NCI-H345 treated with DMSO at 0.1 percent for 48 hours (cell line): ENCODE measurements at regions not wholly inside any gene's neighbourhood (a gene's known extent, or its start where the extent isn't known, plus 50 kb on each side); places are given as distances from the start of the nearest gene placed in this dataset.
A peak's percentile ranks its signal among the peaks of the same experiment; 100 is the strongest.

Experiments used
- DNase-seq: peaks from one replicate; lab custom pipeline; 2025; ENCODE audit not compliant: unreplicated experiment; lab: John Stamatoyannopoulos, UW

GRCh38 chr5:145124806-145125205 is 710.3 kb downstream of the PRELID2 start:
- no peak for DNase-seq

DNA sequence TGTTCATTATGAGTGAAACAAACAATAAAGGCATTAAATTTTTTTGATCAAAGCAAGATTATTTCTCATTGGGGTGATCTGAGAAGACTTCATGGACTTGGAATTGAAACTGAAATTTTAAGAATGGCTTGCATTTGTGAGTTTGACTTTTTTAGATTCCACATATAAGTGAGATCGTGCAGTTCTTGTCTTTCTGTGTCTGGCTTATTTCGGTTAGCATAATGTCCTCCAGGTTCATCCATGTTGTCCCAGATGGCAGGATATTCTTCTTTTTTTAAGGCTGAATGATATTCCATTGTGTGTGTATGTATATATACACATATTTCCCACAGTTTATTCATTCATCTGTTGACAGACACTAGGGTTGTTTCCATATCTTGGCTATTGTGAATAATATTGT is 716.5 kb downstream of the PRELID2 start:
- no peak for DNase-seq

GRCh38 chr5:145118127-145118526 is 717.0 kb downstream of the PRELID2 start:
- DNase-seq = no peak

DNA sequence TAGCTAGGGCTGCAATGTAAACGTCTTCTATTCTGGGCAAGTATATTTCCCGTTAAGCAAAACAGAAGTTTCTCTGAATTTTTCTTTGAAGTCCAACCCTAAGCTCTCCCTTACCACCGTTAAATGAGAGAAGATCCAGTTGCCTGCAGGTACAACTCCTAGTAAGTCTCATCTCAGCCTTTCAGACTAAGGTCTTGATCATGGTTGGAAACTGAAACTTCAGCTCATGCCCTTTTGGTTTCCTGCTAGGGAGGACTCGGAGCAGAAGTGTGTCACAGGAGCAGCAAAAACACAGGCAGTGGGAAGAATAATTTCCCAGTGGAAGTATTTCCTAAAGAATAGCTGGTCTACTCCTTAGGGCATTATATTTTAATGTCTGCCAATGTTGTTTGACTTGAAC is 717.9 kb downstream of the PRELID2 start:
- DNase-seq = no peak

DNA sequence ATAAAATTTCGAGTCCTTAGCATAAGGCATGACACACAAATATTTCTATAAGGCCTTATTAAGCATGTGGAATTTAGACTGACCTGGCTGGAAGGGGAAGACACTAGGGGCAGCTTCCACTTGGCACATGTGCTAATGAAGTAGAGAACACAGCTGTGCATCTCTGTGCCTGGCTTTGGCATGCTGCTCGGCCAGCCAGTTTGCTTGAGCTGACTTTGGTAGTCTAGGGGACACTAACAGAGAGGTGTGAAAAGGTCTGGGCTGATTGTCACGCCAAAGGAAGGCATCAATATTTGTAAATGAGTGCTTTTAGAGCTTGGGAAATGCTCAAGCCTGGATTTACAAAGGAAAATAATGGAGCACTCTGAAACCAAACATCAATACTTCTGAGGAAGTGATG is 723.7 kb downstream of the PRELID2 start:
- DNase-seq = no peak

DNA sequence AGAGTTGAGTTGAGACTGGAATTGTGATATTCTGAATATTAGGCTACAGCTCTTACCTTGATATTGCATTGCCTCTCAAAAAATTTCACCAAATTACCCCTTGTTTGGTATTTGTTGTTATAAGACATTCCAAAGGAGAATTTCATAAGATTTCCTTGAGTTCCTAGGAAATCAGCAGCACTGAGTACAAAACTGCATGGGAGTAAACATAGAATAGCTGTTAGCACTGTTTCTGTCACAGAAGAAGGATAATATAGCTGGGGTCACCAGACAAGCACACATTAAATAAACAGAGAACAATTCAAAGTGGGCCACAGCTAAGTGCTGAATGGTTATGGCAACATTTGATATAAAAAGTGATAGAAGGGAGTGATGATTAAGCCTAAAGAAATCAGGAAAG is 724.3 kb downstream of the PRELID2 start:
- DNase-seq = no peak

DNA sequence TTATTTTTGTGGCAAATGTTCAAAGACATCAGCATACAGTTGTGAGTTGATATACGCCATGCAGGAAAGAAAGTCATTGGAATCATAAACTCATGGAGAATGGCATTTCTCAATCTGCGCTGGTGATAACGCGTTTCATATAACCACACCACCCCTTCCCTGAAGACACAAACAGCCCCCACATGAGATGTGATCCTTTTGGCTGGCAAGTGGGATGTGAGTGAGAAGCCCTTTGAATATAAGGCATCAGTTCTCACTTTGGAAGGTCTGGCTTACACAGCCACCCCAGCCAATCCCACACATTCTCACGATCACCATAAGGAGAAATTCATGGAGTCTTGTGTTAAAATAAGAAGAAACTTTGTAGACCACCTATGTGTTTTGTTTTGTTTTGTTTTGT is 725.0 kb downstream of the PRELID2 start:
- no peak for DNase-seq

GRCh38 chr5:145105384-145105783 is 729.8 kb downstream of the PRELID2 start:
- DNase-seq = no peak

DNA sequence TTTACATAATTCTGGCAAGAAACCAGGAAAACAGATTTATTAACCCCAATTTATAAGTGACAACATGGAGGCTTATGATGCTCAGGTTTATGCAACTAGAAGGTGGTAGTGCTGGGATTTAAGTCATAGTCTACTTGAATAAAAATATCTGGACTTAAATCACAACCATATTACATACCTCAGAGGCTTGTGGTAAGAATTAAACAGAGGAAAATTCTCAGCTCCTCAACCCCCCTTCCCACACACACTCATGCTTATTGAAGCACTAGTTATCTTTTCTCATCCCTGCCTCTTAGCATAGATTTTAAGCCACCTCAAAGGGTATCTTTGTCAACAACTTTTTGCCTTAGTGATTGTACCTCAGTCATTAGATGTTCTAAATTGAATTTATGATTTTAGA is 731.0 kb downstream of the PRELID2 start:
- no peak for DNase-seq

- no peak for DNase-seq
Observed at GRCh38 chr5:145101246-145101645, 733.9 kb downstream of the PRELID2 start.

DNA sequence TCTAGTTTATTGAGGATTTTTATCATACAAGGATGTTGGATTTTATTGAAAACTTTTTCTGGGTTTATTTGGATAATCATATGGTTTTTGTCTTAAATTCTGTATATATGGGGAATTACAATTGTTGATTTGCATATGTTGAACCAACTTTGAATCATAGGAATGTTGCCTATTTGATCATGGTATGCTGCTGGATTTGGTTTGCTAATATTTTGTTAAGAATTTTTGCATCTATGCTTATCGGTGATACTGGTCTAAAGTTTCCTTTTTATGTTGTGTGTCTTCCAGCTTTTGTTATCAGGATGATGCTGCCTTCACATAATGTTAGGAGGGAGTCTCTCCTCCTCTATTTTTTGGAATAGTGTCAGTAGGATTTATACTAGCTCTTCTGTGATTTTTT is 745.0 kb downstream of the PRELID2 start:
- no peak for DNase-seq

GRCh38 chr5:145084834-145085233 is 750.3 kb downstream of the PRELID2 start:
- no peak for DNase-seq

DNA sequence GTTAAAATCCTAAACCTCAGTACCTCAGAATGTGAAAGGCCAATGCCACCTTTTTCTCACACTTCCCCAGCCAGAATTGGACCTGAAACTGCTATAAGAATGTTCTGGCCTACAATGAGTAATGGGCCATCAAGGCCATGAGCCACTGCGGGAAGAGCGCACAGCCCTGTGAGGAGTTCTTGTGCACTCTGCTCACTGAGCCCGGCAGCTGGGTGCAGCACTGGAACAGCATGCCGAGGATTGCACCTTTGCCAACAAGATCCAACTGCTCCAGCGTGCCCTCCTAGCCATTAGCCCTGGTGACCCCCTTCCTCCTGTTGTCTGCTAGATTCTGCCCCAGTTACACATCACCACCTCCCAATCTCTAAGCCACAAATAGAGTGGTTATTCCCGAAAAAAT is 758.1 kb downstream of the PRELID2 start:
- no peak for DNase-seq

DNA sequence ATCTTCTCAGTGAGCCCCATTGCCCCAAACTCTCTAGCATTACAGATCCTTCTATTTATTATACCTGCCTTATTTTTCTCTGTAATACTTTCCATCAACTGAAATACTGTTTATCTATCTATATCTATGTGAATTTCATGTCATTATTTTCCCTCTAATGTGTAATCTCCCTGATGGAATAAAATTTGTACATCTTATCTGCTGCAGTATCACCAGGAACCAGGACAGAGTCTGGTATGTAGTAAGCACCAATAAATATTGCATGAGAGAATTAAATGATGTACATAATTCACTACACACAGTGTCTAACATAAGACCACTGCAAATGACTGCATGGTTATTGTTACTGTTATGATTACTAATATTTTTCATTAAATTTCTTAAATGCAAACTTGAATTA is 759.1 kb downstream of the PRELID2 start:
- no peak for DNase-seq

DNA sequence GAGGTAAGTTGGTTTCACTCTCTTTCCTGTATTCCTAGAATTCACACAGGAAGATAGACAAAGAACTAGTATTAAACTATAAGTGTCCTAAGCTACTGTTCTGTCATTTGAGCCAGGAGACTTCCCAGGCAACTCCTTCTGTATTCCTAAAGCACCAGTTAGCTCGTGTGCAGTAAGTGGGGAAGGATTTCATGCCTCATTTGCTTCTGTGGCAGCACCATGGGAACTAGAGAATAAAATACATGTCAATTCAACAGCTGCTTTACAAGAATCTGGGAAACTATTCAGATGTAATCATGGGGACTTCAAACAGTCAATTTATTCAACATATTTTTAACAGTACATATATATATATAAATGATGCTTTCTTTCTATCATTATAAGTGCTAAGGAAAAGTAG is 762.3 kb downstream of the PRELID2 start:
- peak; percentile 66 for DNase-seq

- no peak for DNase-seq
Observed at GRCh38 chr5:145068721-145069120, 766.4 kb downstream of the PRELID2 start.

GRCh38 chr5:145062280-145063062 is 772.7 kb downstream of the PRELID2 start:
- DNase-seq = no peak

- DNase-seq = no peak
Observed at GRCh38 chr5:145056800-145057199, 778.3 kb downstream of the PRELID2 start.

- no peak for DNase-seq
Observed at GRCh38 chr5:145050181-145050580, 785.0 kb downstream of the PRELID2 start.

- no peak for DNase-seq
Observed at GRCh38 chr5:145044970-145045369, 790.2 kb downstream of the PRELID2 start.

- no peak for DNase-seq
Observed at GRCh38 chr5:145028626-145029025, 806.5 kb downstream of the PRELID2 start.

- no peak for DNase-seq
Observed at GRCh38 chr5:145027286-145027685, 807.9 kb downstream of the PRELID2 start.

DNA sequence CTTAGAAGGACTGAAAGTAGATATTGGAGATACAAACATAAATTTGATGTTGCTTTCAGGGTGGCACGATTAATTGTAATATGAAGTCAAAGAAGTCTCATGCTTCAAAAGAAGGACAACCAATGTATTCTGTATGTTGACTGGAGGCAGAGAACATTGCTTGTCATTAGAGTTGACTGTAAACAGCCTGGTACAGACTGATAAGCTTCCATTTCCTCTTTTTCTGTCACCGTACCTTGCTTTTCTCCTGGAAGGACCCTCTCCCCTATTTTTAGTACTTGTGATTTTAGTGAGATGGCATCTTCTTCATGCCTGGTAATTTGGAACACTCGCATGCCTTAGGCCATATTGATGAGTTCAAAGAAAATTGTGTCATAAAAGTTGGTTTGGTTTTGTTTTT is 809.4 kb downstream of the PRELID2 start:
- DNase-seq = no peak
